HG03159 (cell line): ENCODE measurements at regions not wholly inside any gene's neighbourhood (a gene's known extent, or its start where the extent isn't known, plus 50 kb on each side); places are given as distances from the start of the nearest gene placed in this dataset.

Source experiments
- ATAC-seq: cut with Tn5 transposase; IDR thresholded peaks from one replicate; pipeline ENCODE4 v1.9.1; 2021; ENCODE audit warnings: mild to moderate bottlenecking, moderate library complexity; ENCODE audit not compliant: unreplicated experiment

GRCh38 chr11:70486731-70487130, 88.4 kb downstream of the CTTN start:
- no peak for ATAC-seq

GRCh38 chr11:70487160-70487559, 88.8 kb downstream of the CTTN start:
- ATAC-seq, result no peak

GRCh38 chr11:70487756-70488155, 89.4 kb downstream of the CTTN start:
- no peak for ATAC-seq

GRCh38 chr11:70488171-70488703, 89.9 kb downstream of the CTTN start:
- no peak for ATAC-seq

GRCh38 chr11:70489276-70489675, 90.9 kb downstream of the CTTN start:
- no peak for ATAC-seq

- no peak for ATAC-seq
These were observed 91.9 kb downstream of the CTTN start for GRCh38 chr11:70490208-70490607.

- ATAC-seq, result no peak
These were observed 92.6 kb downstream of the CTTN start for GRCh38 chr11:70490723-70491558.

GRCh38 chr11:70491696-70492472, 93.6 kb downstream of the CTTN start:
- no peak for ATAC-seq

- ATAC-seq, result no peak
These were observed 94.8 kb downstream of the CTTN start for GRCh38 chr11:70493089-70493474.

- no peak for ATAC-seq
These were observed 95.6 kb downstream of the CTTN start for GRCh38 chr11:70493891-70494290.

GRCh38 chr11:70494559-70495350, 96.4 kb downstream of the CTTN start:
- ATAC-seq, result no peak

- ATAC-seq, result no peak
These were observed 97.3 kb downstream of the CTTN start for GRCh38 chr11:70495351-70496310.

GRCh38 chr11:70496591-70497535, 98.5 kb downstream of the CTTN start:
- no peak for ATAC-seq

- ATAC-seq, result no peak
These were observed 99.3 kb downstream of the CTTN start for GRCh38 chr11:70497536-70498075.

GRCh38 chr11:70498171-70498571, 99.8 kb downstream of the CTTN start:
- no peak for ATAC-seq

- ATAC-seq, result no peak
These were observed 100.9 kb downstream of the CTTN start for GRCh38 chr11:70498976-70499801.

GRCh38 chr11:70500076-70500847, 101.9 kb downstream of the CTTN start:
- no peak for ATAC-seq
